Gastrocnemius medialis (tissue), 4 donors: ENCODE measurements at regions not wholly inside any gene's neighbourhood (a gene's known extent, or its start where the extent isn't known, plus 50 kb on each side); places are given as distances from the start of the nearest gene placed in this dataset.
"Not testable (repeated sequence)": the region's sequence is repeated elsewhere in the genome, so short reads cannot be mapped to it uniquely, and the experiment has no call there.

ENCODE experiments used
- CTCF ChIP-seq, 5 experiments: fragments of 450-650 bp in 3 of 5; fragments of 200-600 bp in 2 of 5; sonication (generic) in 2 of 5; IDR thresholded peaks in 4 of 5; conservative IDR thresholded peaks in 1 of 5; 1 replicate in 4 of 5; 2 replicates in 1 of 5; pipeline ENCODE4 v1.5.1; 2016 to 2019; ENCODE audit warnings: antibody characterized with exemption in 5 of 5, mild to moderate bottlenecking in 3 of 5, moderate library complexity in 3 of 5
- POLR2A ChIP-seq, 2 donors: fragments of 450-650 bp; IDR thresholded peaks; one replicate each; pipeline ENCODE4 v1.6.1; 2017; ENCODE audit warnings: antibody characterized with exemption in 2 of 2, mild to moderate bottlenecking in 2 of 2, moderate library complexity in 2 of 2

DNA sequence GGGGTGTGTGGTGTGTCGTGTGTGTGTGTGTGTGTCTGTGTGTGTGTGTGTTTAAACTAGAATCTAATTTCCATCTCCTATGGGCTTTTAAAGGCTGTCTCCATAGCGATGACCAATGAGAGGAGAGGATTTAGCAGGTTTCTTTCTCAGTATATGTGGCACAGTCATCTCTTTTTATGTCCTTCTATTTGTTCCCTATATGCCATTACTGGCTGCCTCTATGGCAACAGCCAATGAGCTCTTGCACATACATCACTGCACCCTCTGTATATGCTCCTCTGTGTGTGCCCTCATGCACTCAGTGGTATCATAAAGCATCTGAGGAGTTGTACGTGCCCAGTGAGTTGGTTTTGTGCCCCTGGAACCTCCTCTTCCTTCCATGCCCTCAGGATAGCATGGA lies 107.6 kb downstream of the GPR85 start:
- TF ChIP-seq CTCF (IDR thresholded peaks at IDR 0.05 in 4 of 5, conservative IDR thresholded peaks at IDR 0.05 in 1 of 5); POLR2A (IDR thresholded peaks at IDR 0.05): not testable (repeated sequence)
